SK-N-SH (cell line): ENCODE measurements at regions not wholly inside any gene's neighbourhood (a gene's known extent, or its start where the extent isn't known, plus 50 kb on each side); places are given as distances from the start of the nearest gene placed in this dataset.

Experiments used
- CTCF ChIA-PET: fragments of 300-600, 350-600 bp; formaldehyde crosslinking; extraction: SDS; loops from one replicate; lab custom pipeline; 2021; lab: Yijun Ruan, JAX
- POLR2A ChIA-PET: fragments of 350-600 bp; sonication (Branson Sonifier 250); formaldehyde crosslinking; extraction: SDS; loops from one replicate; lab custom pipeline; 2020; ENCODE audit warnings: antibody characterized with exemption, inconsistent platforms; lab: Yijun Ruan, JAX
- DNase-seq: peaks from one replicate; pipeline ENCODE4 v3.0.0; 2012
- H2AFZ ChIP-seq: fragments of 200-600 bp; sonication (generic); 2 replicates; pipeline ENCODE4 v1.8.1; 2016; ENCODE audit warnings: antibody characterized with exemption, mild to moderate bottlenecking, low read depth
- H3F3A ChIP-seq: fragments of 200-600 bp; sonication (generic); replicated peaks from 2 replicates; pipeline ENCODE3; 2016; ENCODE audit warnings: antibody characterized with exemption, mild to moderate bottlenecking; ENCODE audit not compliant: insufficient read depth
- H3K27ac ChIP-seq, 2 experiments: fragments of 200-500 bp in 1 of 2; fragments of 200-600 bp in 1 of 2; sonication (Bioruptor generic) in 1 of 2; sonication (generic), shearing (Covaris generic) in 1 of 2; 2 replicates each; pipeline versions ENCODE4 v1.5.1 to v1.6.1; 2014 to 2016; ENCODE audit warnings: low read depth in 2 of 2, inconsistent platforms in 1 of 2, low read length in 1 of 2, mild to moderate bottlenecking in 1 of 2, mixed read lengths in 1 of 2
- H3K27me3 ChIP-seq: fragments of 200-600 bp; sonication (generic), shearing (Covaris generic); 2 replicates; pipeline ENCODE4 v1.6.1; 2016; ENCODE audit warnings: mixed run types; ENCODE audit not compliant: insufficient read depth
- H3K36me3 ChIP-seq, 2 experiments: fragments of 200-500 bp in 1 of 2; fragments of 200-600 bp in 1 of 2; sonication (Bioruptor generic) in 1 of 2; sonication (generic) in 1 of 2; replicated peaks in 1 of 2; 2 replicates each; pipeline versions ENCODE3 to v1.5.1; 2014 to 2016; ENCODE audit warnings: low read length in 1 of 2, mild to moderate bottlenecking in 1 of 2; ENCODE audit not compliant: insufficient read depth in 2 of 2, control insufficient read depth in 1 of 2
- H3K4me1 ChIP-seq, 2 experiments: fragments of 200-500 bp in 1 of 2; fragments of 200-600 bp in 1 of 2; sonication (Bioruptor generic) in 1 of 2; sonication (generic), shearing (Covaris generic) in 1 of 2; 2 replicates each; pipeline versions ENCODE4 v1.5.1 to v1.6.1; 2014 to 2016; ENCODE audit warnings: low read depth in 1 of 2, low read length in 1 of 2, mixed run types in 1 of 2; ENCODE audit not compliant: insufficient read depth in 2 of 2, control insufficient read depth in 1 of 2
- H3K4me2 ChIP-seq: fragments of 200-600 bp; sonication (generic), shearing (Covaris generic); 2 replicates; pipeline ENCODE4 v1.6.1; 2017; ENCODE audit warnings: mixed run types
- H3K4me3 ChIP-seq, 2 experiments: fragments of 200-500 bp in 1 of 2; fragments of 200-600 bp in 1 of 2; sonication (Bioruptor generic) in 1 of 2; sonication (generic), shearing (Covaris generic) in 1 of 2; 2 replicates each; pipeline versions ENCODE4 v1.5.1 to v1.8.1; 2014 to 2016; ENCODE audit warnings: low read depth in 2 of 2, inconsistent platforms in 1 of 2, low read length in 1 of 2, mild to moderate bottlenecking in 1 of 2, mixed read lengths in 1 of 2, moderate library complexity in 1 of 2
- H3K79me2 ChIP-seq: fragments of 200-600 bp; sonication (generic); 2 replicates; pipeline ENCODE4 v1.8.1; 2017; ENCODE audit warnings: mild to moderate bottlenecking; ENCODE audit not compliant: insufficient read depth
- H3K9ac ChIP-seq: fragments of 200-600 bp; sonication (generic); 2 replicates; pipeline ENCODE4 v1.6.1; 2017; ENCODE audit warnings: mixed run types
- H3K9me2 ChIP-seq: fragments of 200-600 bp; sonication (generic); 2 replicates; pipeline ENCODE4 v1.6.1; 2017; ENCODE audit warnings: mixed run types
- H3K9me3 ChIP-seq: fragments of 200-600 bp; sonication (generic); 2 replicates; pipeline ENCODE4 v1.6.1; 2017; ENCODE audit warnings: mixed run types, mild to moderate bottlenecking, moderate library complexity
- H4K20me1 ChIP-seq: fragments of 200-600 bp; sonication (generic); 2 replicates; pipeline ENCODE4 v1.6.1; 2017; ENCODE audit warnings: mild to moderate bottlenecking, mixed run types; ENCODE audit not compliant: insufficient read depth
- CHD2 ChIP-seq: fragments of 150-350 bp; IDR thresholded peaks from 2 replicates; pipeline ENCODE4 v1.6.1; 2018; ENCODE audit warnings: low read length; ENCODE audit not compliant: partially characterized antibody
- EP300 ChIP-seq, 2 experiments: IDR thresholded peaks; 2 replicates each; pipeline versions ENCODE4 v1.4.0 to v1.6.1; 2012; ENCODE audit warnings: borderline replicate concordance in 1 of 2, low read depth in 1 of 2, low read length in 1 of 2
- EZH2phosphoT487 ChIP-seq: fragments of 200-600 bp; sonication (generic); IDR thresholded peaks from 2 replicates; pipeline ENCODE4 v1.6.1; 2017; ENCODE audit warnings: low read depth, mixed run types, mild to moderate bottlenecking, antibody characterized with exemption, moderate library complexity, borderline replicate concordance
- FOSL2 ChIP-seq: IDR thresholded peaks from 2 replicates; pipeline ENCODE4 v1.4.0; 2012; ENCODE audit warnings: low read depth, mild to moderate bottlenecking, moderate library complexity, borderline replicate concordance
- FOXJ3 ChIP-seq: sonication (generic); formaldehyde crosslinking; IDR thresholded peaks from 2 replicates; pipeline ENCODE4 v1.5.1; 2020; ENCODE audit warnings: mild to moderate bottlenecking, missing genetic modification reagents
- FOXM1 ChIP-seq: IDR thresholded peaks from 2 replicates; pipeline ENCODE4 v1.4.0; 2012; ENCODE audit warnings: low read depth, mild to moderate bottlenecking
- IRF3 ChIP-seq: fragments of 150-350 bp; IDR thresholded peaks from 2 replicates; pipeline ENCODE4 v1.6.1; 2016; ENCODE audit warnings: mild to moderate bottlenecking, low read depth, low read length
- JUND ChIP-seq: IDR thresholded peaks from 2 replicates; pipeline ENCODE4 v1.4.0; 2012
- MAX ChIP-seq: IDR thresholded peaks from 2 replicates; pipeline ENCODE4 v1.4.0; 2012; ENCODE audit warnings: low read depth
- MEF2A ChIP-seq: IDR thresholded peaks from 2 replicates; pipeline ENCODE4 v1.4.0; 2012; ENCODE audit warnings: low read depth, borderline replicate concordance
- NRF1 ChIP-seq: IDR thresholded peaks from 2 replicates; pipeline ENCODE4 v1.6.1; 2012; ENCODE audit warnings: low read depth, mild to moderate bottlenecking, low read length
- RAD21 ChIP-seq: IDR thresholded peaks from 2 replicates; pipeline ENCODE4 v1.6.1; 2012; ENCODE audit warnings: mild to moderate bottlenecking, low read length
- RCOR1 ChIP-seq: fragments of 150-350 bp; IDR thresholded peaks from 2 replicates; pipeline ENCODE4 v1.6.1; 2017; ENCODE audit warnings: antibody characterized with exemption, low read length
- REST ChIP-seq: IDR thresholded peaks from 2 replicates; pipeline ENCODE4 v1.6.1; 2012; ENCODE audit warnings: mild to moderate bottlenecking, low read depth, low read length, moderate library complexity
- RXRA ChIP-seq: IDR thresholded peaks from 2 replicates; pipeline ENCODE4 v1.4.0; 2012; ENCODE audit warnings: low read depth, mild to moderate bottlenecking, borderline replicate concordance
- SIN3A ChIP-seq: IDR thresholded peaks from 2 replicates; pipeline ENCODE4 v1.6.1; 2012; ENCODE audit warnings: low read depth, mild to moderate bottlenecking, low read length, moderate library complexity, borderline replicate concordance
- SMC3 ChIP-seq: IDR thresholded peaks from 2 replicates; pipeline ENCODE4 v1.6.1; 2012; ENCODE audit warnings: low read depth, low read length, improper control_type of control experiment
- USF1 ChIP-seq: IDR thresholded peaks from 2 replicates; pipeline ENCODE4 v1.4.0; 2012; ENCODE audit warnings: low read depth, borderline replicate concordance
- USF2 ChIP-seq: fragments of 150-350 bp; IDR thresholded peaks from 2 replicates; pipeline ENCODE4 v1.6.1; 2017; ENCODE audit warnings: antibody characterized with exemption, low read length, low read depth, borderline replicate concordance
- YY1 ChIP-seq: IDR thresholded peaks from 2 replicates; pipeline ENCODE4 v1.4.0; 2012; ENCODE audit warnings: low read depth, mild to moderate bottlenecking
- ZBTB33 ChIP-seq: IDR thresholded peaks from 2 replicates; pipeline ENCODE4 v1.4.0; 2012; ENCODE audit warnings: low read depth, borderline replicate concordance
- WGBS: methylation state at CpG from one replicate; pipeline ENCODE4 v1.1.6; 2017; ENCODE audit warnings: low lambda C conversion rate; 5-methylcytosine and 5-hydroxymethylcytosine counted together

- TF ChIP-seq FOSL2 (no peak), JUND (no peak), RCOR1 (no peak), USF1 (no peak)
Measured at GRCh38 chr11:112628676-112629075, 332.5 kb upstream of the NCAM1 start (continued).

- WGBS: 83% methylated on average over 2 of the region's 2 CpGs
- H3K4me2 ChIP-seq: no peak overlapping the region
- H3K9me3 ChIP-seq: no peaks in the 10 kb centered on the region
- POLR2A ChIA-PET: no interaction called here
- TF ChIP-seq CHD2 (no peak), FOSL2 (no peak), RXRA (no peak), FOXM1 (no peak), NRF1 (no peak), MEF2A (no peak), EP300 (IDR thresholded peaks at IDR 0.05; ENCODE audit: borderline replicate concordance in 1 of 2, low read depth in 1 of 2, low read length in 1 of 2) (no peak), MAX (no peak), EZH2phosphoT487 (no peak), USF1 (no peak), IRF3 (no peak), SIN3A (no peak), FOXJ3 (CRISPR knock-in tag) (no peak), SMC3 (no peak), USF2 (no peak), YY1 (no peak), ZBTB33 (no peak), RAD21 (no peak), REST (no peak), RCOR1 (no peak)
- DNase-seq: no peak
- no peak overlapping the region for H3K9ac ChIP-seq
- no peaks in the 10 kb centered on the region for H3K27me3 ChIP-seq
- no peaks in the 10 kb centered on the region for H3K9me2 ChIP-seq
- no peaks in the 10 kb centered on the region for H3K36me3 ChIP-seq
- no peaks in the 10 kb centered on the region for H3F3A ChIP-seq
- no peak overlapping the region for H3K4me3 ChIP-seq
- no peaks in the 10 kb centered on the region for H4K20me1 ChIP-seq
- CTCF ChIA-PET: no interaction called here
- H2AFZ ChIP-seq: no peak overlapping the region
- no peaks in the 10 kb centered on the region for H3K79me2 ChIP-seq
- no peak overlapping the region for H3K27ac ChIP-seq
- H3K4me1 ChIP-seq: peaks cover 5 to 22% of the 10 kb centered on the region in 2 experiments; a peak in 3 of 4 replicates
Measured at GRCh38 chr11:112630496-112630895, 330.7 kb upstream of the NCAM1 start.
